ENCODE measurements at regions not wholly inside any gene's neighbourhood (a gene's known extent, or its start where the extent isn't known, plus 50 kb on each side); places are given as distances from the start of the nearest gene placed in this dataset.

GRCh38 chr2:160970052-160970965, 189.9 kb upstream of the TANK start:
- DNase-seq (ENCODE audit: low read depth, low spot score), result peak; percentile 43
- Histone ChIP-seq H3K4me1 (ENCODE audit: control insufficient read depth, insufficient read depth, low read length) (peaks cover 4% of the 10 kb centered on the region), H3K36me3 (ENCODE audit: control insufficient read depth, insufficient read depth, low read length) (no peaks in the 10 kb centered on the region), H3K27me3 (ENCODE audit: control insufficient read depth, insufficient read depth, low read length) (no peaks in the 10 kb centered on the region), H3K9me3 (ENCODE audit: control insufficient read depth, insufficient read depth, low read depth, low read length) (no peaks in the 10 kb centered on the region), H3K27ac (ENCODE audit: low read length) (peak overlapping the region; percentile 44; the same call in 1 of the 2 replicates), H3K4me3 (ENCODE audit: low read depth in 2 of 2, low read length in 2 of 2) (no peak overlapping the region)
- intact Hi-C loops (cut with micrococcal nuclease; ENCODE audit: unreplicated experiment) (loop anchor here (5.0 to 10.0 kb wide), 3 partner anchors 476 to 653 kb away; partner anchors contain the start of gene RBMS1), in situ Hi-C loops (cut with HindIII; ENCODE audit: low pct_unique_long_range_greater_than_20kb, low sequenced_read_pairs) (no loop called here)
- BruUV-seq (replicated peaks), result no TSS peak
- TF ChIP-seq SIN3A (IDR thresholded peaks at IDR 0.05; ENCODE audit: borderline replicate concordance, insufficient read depth, low read depth, low read length) (no peak), POLR2AphosphoS5 (IDR thresholded peaks at IDR 0.05; ENCODE audit: low read depth, low read length) (no peak), TCF7L2 (IDR thresholded peaks at IDR 0.05; ENCODE audit: low read depth, low read length) (no peak)
- TF ChIP-seq, protein P1, sequence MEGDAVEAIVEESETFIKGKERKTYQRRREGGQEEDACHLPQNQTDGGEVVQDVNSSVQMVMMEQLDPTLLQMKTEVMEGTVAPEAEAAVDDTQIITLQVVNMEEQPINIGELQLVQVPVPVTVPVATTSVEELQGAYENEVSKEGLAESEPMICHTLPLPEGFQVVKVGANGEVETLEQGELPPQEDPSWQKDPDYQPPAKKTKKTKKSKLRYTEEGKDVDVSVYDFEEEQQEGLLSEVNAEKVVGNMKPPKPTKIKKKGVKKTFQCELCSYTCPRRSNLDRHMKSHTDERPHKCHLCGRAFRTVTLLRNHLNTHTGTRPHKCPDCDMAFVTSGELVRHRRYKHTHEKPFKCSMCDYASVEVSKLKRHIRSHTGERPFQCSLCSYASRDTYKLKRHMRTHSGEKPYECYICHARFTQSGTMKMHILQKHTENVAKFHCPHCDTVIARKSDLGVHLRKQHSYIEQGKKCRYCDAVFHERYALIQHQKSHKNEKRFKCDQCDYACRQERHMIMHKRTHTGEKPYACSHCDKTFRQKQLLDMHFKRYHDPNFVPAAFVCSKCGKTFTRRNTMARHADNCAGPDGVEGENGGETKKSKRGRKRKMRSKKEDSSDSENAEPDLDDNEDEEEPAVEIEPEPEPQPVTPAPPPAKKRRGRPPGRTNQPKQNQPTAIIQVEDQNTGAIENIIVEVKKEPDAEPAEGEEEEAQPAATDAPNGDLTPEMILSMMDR (IDR thresholded peaks at IDR 0.05), result peak; percentile 78; the same call in 1 of the 2 replicates
- TF ChIP-seq, protein P2, sequence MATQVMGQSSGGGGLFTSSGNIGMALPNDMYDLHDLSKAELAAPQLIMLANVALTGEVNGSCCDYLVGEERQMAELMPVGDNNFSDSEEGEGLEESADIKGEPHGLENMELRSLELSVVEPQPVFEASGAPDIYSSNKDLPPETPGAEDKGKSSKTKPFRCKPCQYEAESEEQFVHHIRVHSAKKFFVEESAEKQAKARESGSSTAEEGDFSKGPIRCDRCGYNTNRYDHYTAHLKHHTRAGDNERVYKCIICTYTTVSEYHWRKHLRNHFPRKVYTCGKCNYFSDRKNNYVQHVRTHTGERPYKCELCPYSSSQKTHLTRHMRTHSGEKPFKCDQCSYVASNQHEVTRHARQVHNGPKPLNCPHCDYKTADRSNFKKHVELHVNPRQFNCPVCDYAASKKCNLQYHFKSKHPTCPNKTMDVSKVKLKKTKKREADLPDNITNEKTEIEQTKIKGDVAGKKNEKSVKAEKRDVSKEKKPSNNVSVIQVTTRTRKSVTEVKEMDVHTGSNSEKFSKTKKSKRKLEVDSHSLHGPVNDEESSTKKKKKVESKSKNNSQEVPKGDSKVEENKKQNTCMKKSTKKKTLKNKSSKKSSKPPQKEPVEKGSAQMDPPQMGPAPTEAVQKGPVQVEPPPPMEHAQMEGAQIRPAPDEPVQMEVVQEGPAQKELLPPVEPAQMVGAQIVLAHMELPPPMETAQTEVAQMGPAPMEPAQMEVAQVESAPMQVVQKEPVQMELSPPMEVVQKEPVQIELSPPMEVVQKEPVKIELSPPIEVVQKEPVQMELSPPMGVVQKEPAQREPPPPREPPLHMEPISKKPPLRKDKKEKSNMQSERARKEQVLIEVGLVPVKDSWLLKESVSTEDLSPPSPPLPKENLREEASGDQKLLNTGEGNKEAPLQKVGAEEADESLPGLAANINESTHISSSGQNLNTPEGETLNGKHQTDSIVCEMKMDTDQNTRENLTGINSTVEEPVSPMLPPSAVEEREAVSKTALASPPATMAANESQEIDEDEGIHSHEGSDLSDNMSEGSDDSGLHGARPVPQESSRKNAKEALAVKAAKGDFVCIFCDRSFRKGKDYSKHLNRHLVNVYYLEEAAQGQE (IDR thresholded peaks at IDR 0.05; ENCODE audit: insufficient read depth in 1 of 2, low read depth in 2 of 2, low read length in 1 of 2), result no peak
- ChIA-PET POLR2A (interaction anchor here (0.6 to 0.7 kb wide), 3 partner anchors 206 to 873 kb away, joined by 3 to 14 read pairs (median 4); no protein-coding TSS in a partner anchor), CTCF (interaction anchor here (0.5 to 1.4 kb wide), 3 partner anchors 138 to 859 kb away, joined by 3 to 5 read pairs (median 3); no protein-coding TSS in a partner anchor)
- ATAC-seq, result peak; percentile 68

- in situ Hi-C loops (cut with HindIII; ENCODE audit: low pct_unique_long_range_greater_than_20kb, low sequenced_read_pairs), result no loop called here
- Histone ChIP-seq H3K4me1 (ENCODE audit: control insufficient read depth, insufficient read depth, low read length) (peaks cover 4% of the 10 kb centered on the region), H3K36me3 (ENCODE audit: control insufficient read depth, insufficient read depth, low read length) (no peaks in the 10 kb centered on the region), H3K27me3 (ENCODE audit: control insufficient read depth, insufficient read depth, low read length) (no peaks in the 10 kb centered on the region), H3K4me3 (ENCODE audit: low read depth in 2 of 2, low read length in 2 of 2) (no peak overlapping the region), H3K9me3 (ENCODE audit: control insufficient read depth, insufficient read depth, low read depth, low read length) (no peaks in the 10 kb centered on the region), H3K27ac (ENCODE audit: low read length) (no peak overlapping the region)
- intact Hi-C loops (cut with micrococcal nuclease; ENCODE audit: unreplicated experiment), result loop anchor here (5.0 to 10.0 kb wide), 3 partner anchors 479 to 657 kb away; partner anchors contain the start of gene RBMS1
- no peak for ATAC-seq
- POLR2A ChIA-PET, result no interaction called here
- TF ChIP-seq, protein P2 (IDR thresholded peaks at IDR 0.05; ENCODE audit: insufficient read depth in 1 of 2, low read depth in 2 of 2, low read length in 1 of 2), result no peak
- TF ChIP-seq SIN3A (IDR thresholded peaks at IDR 0.05; ENCODE audit: borderline replicate concordance, insufficient read depth, low read depth, low read length) (no peak), POLR2AphosphoS5 (IDR thresholded peaks at IDR 0.05; ENCODE audit: low read depth, low read length) (no peak), TCF7L2 (IDR thresholded peaks at IDR 0.05; ENCODE audit: low read depth, low read length) (no peak)
- TF ChIP-seq, protein P1 (IDR thresholded peaks at IDR 0.05), result no peak
- BruUV-seq (replicated peaks), result no TSS peak
- no peak for DNase-seq (ENCODE audit: low read depth, low spot score)
- CTCF ChIA-PET, result no interaction called here
Measured at GRCh38 chr2:160973991-160974390, 186.2 kb upstream of the TANK start.

Data from Panc1 (cell line).